Esophagus squamous epithelium (tissue), 4 donors: ENCODE measurements at regions not wholly inside any gene's neighbourhood (a gene's known extent, or its start where the extent isn't known, plus 50 kb on each side); places are given as distances from the start of the nearest gene placed in this dataset.

Experiments used
- CTCF ChIP-seq, 6 experiments: fragments of 450-650 bp in 4 of 6; fragments of 200-600 bp in 2 of 6; sonication (generic) in 2 of 6; IDR thresholded peaks; one replicate each; pipeline ENCODE4 v1.5.1; 2016 to 2019; ENCODE audit warnings: antibody characterized with exemption in 6 of 6, mild to moderate bottlenecking in 4 of 6, moderate library complexity in 4 of 6
- POLR2A ChIP-seq, 4 donors: fragments of 450-650 bp; IDR thresholded peaks; one replicate each; pipeline ENCODE4 v1.6.1; 2017; ENCODE audit warnings: antibody characterized with exemption in 4 of 4, mild to moderate bottlenecking in 4 of 4, moderate library complexity in 3 of 4

GRCh38 chr2:236762628-236763027 lies 193.0 kb downstream of the ACKR3 start:
- no peak for TF ChIP-seq POLR2A (IDR thresholded peaks at IDR 0.05)
- TF ChIP-seq CTCF (IDR thresholded peaks at IDR 0.05), result no peak
